HEK293 (cell line): ENCODE measurements at regions not wholly inside any gene's neighbourhood (a gene's known extent, or its start where the extent isn't known, plus 50 kb on each side); places are given as distances from the start of the nearest gene placed in this dataset.

Experiments used
- CTCF ChIA-PET: fragments of 350-600 bp; formaldehyde crosslinking; extraction: SDS; loops from one replicate; lab custom pipeline; 2021; ENCODE audit warnings: antibody characterized with exemption; lab: Yijun Ruan, JAX
- POLR2A ChIA-PET: fragments of 300-600 bp; formaldehyde crosslinking; extraction: SDS; loops from one replicate; lab custom pipeline; 2020; ENCODE audit warnings: antibody characterized with exemption, inconsistent platforms; lab: Yijun Ruan, JAX
- H3K27ac ChIP-seq: fragments of 200-500 bp; sonication (Bioruptor generic); 2 replicates; pipeline ENCODE4 v1.5.1; 2014; ENCODE audit warnings: low read depth, low read length, control low read depth, inconsistent platforms; ENCODE audit errors: extremely low read depth
- H3K36me3 ChIP-seq, 2 experiments: fragments of 200-500 bp in 1 of 2; sonication (Bioruptor generic) in 1 of 2; 1 replicate in 1 of 2; 2 replicates in 1 of 2; pipeline ENCODE4 v1.5.1; 2014 to 2017; ENCODE audit warnings: inconsistent platforms in 2 of 2, low read length in 2 of 2; ENCODE audit not compliant: control insufficient read depth in 2 of 2, insufficient read depth in 1 of 2
- H3K4me1 ChIP-seq: fragments of 200-500 bp; sonication (Bioruptor generic); 2 replicates; pipeline ENCODE4 v1.5.1; 2014; ENCODE audit warnings: mild to moderate bottlenecking, low read length, inconsistent platforms; ENCODE audit not compliant: control insufficient read depth, insufficient read depth
- H3K4me3 ChIP-seq: 2 replicates; pipeline ENCODE4 v1.5.1; 2011; ENCODE audit warnings: low read depth, mild to moderate bottlenecking, control low read depth, low read length, moderate library complexity
- H3K9me3 ChIP-seq: fragments of 200-500 bp; sonication (Bioruptor generic); 2 replicates; pipeline ENCODE4 v1.5.1; 2014; ENCODE audit warnings: low read depth, low read length, inconsistent platforms; ENCODE audit not compliant: control insufficient read depth, insufficient read depth
- AEBP2 ChIP-seq: fragments of 450-650 bp; formaldehyde crosslinking; IDR thresholded peaks from 2 replicates; pipeline ENCODE4 v1.5.1; 2016; ENCODE audit warnings: missing biosample characterization, missing genetic modification characterization, borderline replicate concordance
- CTCF ChIP-seq: fragments of 450-650 bp; formaldehyde crosslinking; IDR thresholded peaks from 2 replicates; pipeline ENCODE4 v1.5.1; 2016; ENCODE audit warnings: missing biosample characterization, missing genetic modification characterization
- GLIS1 ChIP-seq: fragments of 450-650 bp; formaldehyde crosslinking; IDR thresholded peaks from 2 replicates; pipeline ENCODE4 v1.5.1; 2016; ENCODE audit warnings: missing biosample characterization, missing genetic modification characterization
- KLF10 ChIP-seq: fragments of 450-650 bp; IDR thresholded peaks from 2 replicates; pipeline ENCODE4 v1.5.1; 2018; ENCODE audit warnings: missing biosample characterization, mild to moderate bottlenecking, missing genetic modification characterization
- KLF8 ChIP-seq: fragments of 450-650 bp; formaldehyde crosslinking; IDR thresholded peaks from 2 replicates; pipeline ENCODE4 v1.5.1; 2016; ENCODE audit warnings: missing biosample characterization, missing genetic modification characterization
- OVOL3 ChIP-seq: fragments of 450-650 bp; formaldehyde crosslinking; IDR thresholded peaks from 2 replicates; pipeline ENCODE4 v1.5.1; 2016; ENCODE audit warnings: missing biosample characterization, missing genetic modification characterization
- PRDM2 ChIP-seq: fragments of 450-650 bp; formaldehyde crosslinking; IDR thresholded peaks from 2 replicates; pipeline ENCODE4 v1.5.1; 2016; ENCODE audit warnings: missing biosample characterization, missing genetic modification characterization, borderline replicate concordance
- SCRT2 ChIP-seq: fragments of 450-650 bp; formaldehyde crosslinking; IDR thresholded peaks from 2 replicates; pipeline ENCODE4 v1.5.1; 2016; ENCODE audit warnings: missing biosample characterization, missing genetic modification characterization
- SP2 ChIP-seq: fragments of 450-650 bp; formaldehyde crosslinking; IDR thresholded peaks from 2 replicates; pipeline ENCODE4 v1.5.1; 2016; ENCODE audit warnings: missing biosample characterization, missing genetic modification characterization
- ZBTB17 ChIP-seq: fragments of 450-650 bp; formaldehyde crosslinking; IDR thresholded peaks from 2 replicates; pipeline ENCODE4 v1.5.1; 2016; ENCODE audit warnings: missing biosample characterization, missing genetic modification characterization
- ZBTB20 ChIP-seq: fragments of 450-650 bp; formaldehyde crosslinking; IDR thresholded peaks from 2 replicates; pipeline ENCODE4 v1.5.1; 2016; ENCODE audit warnings: missing biosample characterization, missing genetic modification characterization
- ZNF10 ChIP-seq: fragments of 450-650 bp; formaldehyde crosslinking; IDR thresholded peaks from 2 replicates; pipeline ENCODE4 v1.5.1; 2017; ENCODE audit warnings: missing biosample characterization, missing genetic modification characterization
- ZNF266 ChIP-seq: fragments of 450-650 bp; formaldehyde crosslinking; IDR thresholded peaks from 2 replicates; pipeline ENCODE4 v1.5.1; 2016; ENCODE audit warnings: missing biosample characterization, missing genetic modification characterization, low read depth
- ZNF335 ChIP-seq: fragments of 450-650 bp; formaldehyde crosslinking; conservative IDR thresholded peaks from 2 replicates; pipeline ENCODE4 v1.5.1; 2016; ENCODE audit warnings: missing biosample characterization, missing genetic modification characterization
- ZNF341 ChIP-seq: fragments of 450-650 bp; formaldehyde crosslinking; IDR thresholded peaks from 2 replicates; pipeline ENCODE4; 2016; ENCODE audit warnings: low read depth, missing biosample characterization, missing genetic modification characterization
- ZNF449 ChIP-seq: fragments of 450-650 bp; formaldehyde crosslinking; IDR thresholded peaks from 2 replicates; pipeline ENCODE4 v1.5.1; 2017; ENCODE audit warnings: missing biosample characterization, mild to moderate bottlenecking, missing genetic modification characterization, moderate library complexity
- ZNF624 ChIP-seq: fragments of 450-650 bp; formaldehyde crosslinking; IDR thresholded peaks from 2 replicates; pipeline ENCODE4 v1.5.1; 2017; ENCODE audit warnings: missing biosample characterization, missing genetic modification characterization
- ZNF629 ChIP-seq: fragments of 450-650 bp; formaldehyde crosslinking; IDR thresholded peaks from 2 replicates; pipeline ENCODE4 v1.5.1; 2017; ENCODE audit warnings: missing biosample characterization, missing genetic modification characterization
- ZNF664 ChIP-seq: fragments of 450-650 bp; formaldehyde crosslinking; IDR thresholded peaks from 2 replicates; pipeline ENCODE4 v1.5.1; 2016; ENCODE audit warnings: missing biosample characterization, missing genetic modification characterization
- ZNF830 ChIP-seq: fragments of 450-650 bp; IDR thresholded peaks from 2 replicates; pipeline ENCODE4 v1.5.0; 2018; ENCODE audit warnings: missing biosample characterization, missing genetic modification characterization, low read depth, mild to moderate bottlenecking, moderate library complexity
- ZSCAN5A ChIP-seq: fragments of 450-650 bp; formaldehyde crosslinking; IDR thresholded peaks from 2 replicates; pipeline ENCODE4 v1.5.1; 2016; ENCODE audit warnings: missing biosample characterization, missing genetic modification characterization

- TF ChIP-seq CTCF (tag by site-specific recombination) (peak; percentile 46; the same call in 1 of the 2 replicates), ZBTB20 (tag by site-specific recombination) (no peak), ZNF10 (peak; percentile 49; the same call in 1 of the 2 replicates), KLF8 (tag by site-specific recombination) (0 out of 2 replicates have a peak, but pooled peaks have one; percentile 41)
Observed at GRCh38 chr10:61835069-61835945, 66.2 kb upstream of the ARID5B start (continued).

GRCh38 chr10:61835946-61836887 is 65.3 kb upstream of the ARID5B start:
- H3K9me3 ChIP-seq: no peaks in the 10 kb centered on the region
- peak overlapping the region; percentile 22; the same call in 1 of the 2 replicates for H3K27ac ChIP-seq
- H3K4me3 ChIP-seq: no peak overlapping the region; the same call in 1 of the 2 replicates
- no peaks in the 10 kb centered on the region for H3K36me3 ChIP-seq
- CTCF ChIA-PET: interaction anchor here (0.6 to 1.8 kb wide), 9 partner anchors 9 to 1078 kb away, joined by 3 to 12 read pairs (median 4); no protein-coding TSS in a partner anchor
- H3K4me1 ChIP-seq: peaks cover 19% of the 10 kb centered on the region
- POLR2A ChIA-PET: interaction anchor here (1.0 to 1.1 kb wide), 2 partner anchors 60 to 67 kb away, joined by 3 read pairs; no protein-coding TSS in a partner anchor
- TF ChIP-seq ZBTB17 (peak; percentile 67), ZNF664 (peak; percentile 73; the same call in 1 of the 2 replicates), ZNF629 (tag by site-specific recombination) (peak; percentile 26), ZNF449 (tag by site-specific recombination) (no peak), ZNF341 (no peak), ZNF830 (tag by site-specific recombination) (no peak), ZSCAN5A (tag by site-specific recombination) (no peak), ZNF335 (tag by site-specific recombination) (no peak; the same call in 1 of the 2 replicates), ZNF624 (tag by site-specific recombination) (no peak), PRDM2 (tag by site-specific recombination) (no peak), SCRT2 (tag by site-specific recombination) (no peak), AEBP2 (no peak), OVOL3 (no peak), GLIS1 (tag by site-specific recombination) (no peak; the same call in 1 of the 2 replicates), ZNF266 (tag by site-specific recombination) (no peak), SP2 (tag by site-specific recombination) (no peak), KLF10 (tag by site-specific recombination) (peak; percentile 25; the same call in 1 of the 2 replicates)
